ENCODE measurements at regions not wholly inside any gene's neighbourhood (a gene's known extent, or its start where the extent isn't known, plus 50 kb on each side); places are given as distances from the start of the nearest gene placed in this dataset.

DNA sequence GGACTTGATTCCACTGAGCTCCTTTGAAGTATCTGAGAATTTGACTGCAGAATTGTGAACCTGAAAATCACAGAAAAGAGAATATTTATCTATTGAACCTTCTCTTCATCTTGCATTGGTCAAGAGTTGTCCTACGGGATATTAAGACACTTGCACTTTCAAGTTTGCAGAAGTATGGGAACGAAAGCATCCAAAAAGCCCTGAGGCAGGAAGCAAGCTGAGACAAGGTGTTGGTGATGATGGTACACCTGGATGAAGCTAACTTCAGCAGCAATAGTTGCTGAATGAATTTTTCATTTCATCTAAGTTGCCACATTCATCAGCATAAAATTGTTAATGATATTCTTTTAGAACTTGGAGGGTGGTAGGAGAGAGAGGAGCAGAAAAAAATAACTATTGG, 686.6 kb upstream of the ADAMTS5 start:
- Mint-ChIP-seq H3K27ac (no peak overlapping the region), H3K9me3 (no peaks in the 10 kb centered on the region), H3K36me3 (no peaks in the 10 kb centered on the region)
- DNase-seq (ENCODE audit: low spot score in 2 of 2) = no peak
- ATAC-seq = no peak

DNA sequence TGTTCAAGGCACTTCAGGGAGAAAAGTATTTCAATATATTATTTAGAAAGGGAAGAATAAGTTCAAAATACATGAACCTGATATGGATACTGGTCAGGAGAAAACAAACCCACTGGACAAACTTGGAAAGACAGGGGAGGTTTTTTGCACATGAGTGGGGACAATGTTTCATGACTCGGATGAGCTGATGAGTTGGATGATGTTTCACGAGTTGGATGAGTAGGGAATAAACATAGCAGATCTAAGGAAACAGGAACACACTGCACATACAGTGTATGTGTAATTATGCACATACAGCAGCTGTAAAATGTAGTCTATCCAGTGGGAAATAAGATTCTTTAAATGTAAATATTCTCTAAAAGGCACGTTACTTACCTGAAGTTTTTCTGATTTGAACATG, 682.9 kb upstream of the ADAMTS5 start:
- H3K36me3 Mint-ChIP-seq = no peaks in the 10 kb centered on the region
- no peak overlapping the region for H3K27ac Mint-ChIP-seq
- ATAC-seq = no peak
- H3K9me3 Mint-ChIP-seq = no peaks in the 10 kb centered on the region
- DNase-seq (ENCODE audit: low spot score in 2 of 2) = no peak

DNA sequence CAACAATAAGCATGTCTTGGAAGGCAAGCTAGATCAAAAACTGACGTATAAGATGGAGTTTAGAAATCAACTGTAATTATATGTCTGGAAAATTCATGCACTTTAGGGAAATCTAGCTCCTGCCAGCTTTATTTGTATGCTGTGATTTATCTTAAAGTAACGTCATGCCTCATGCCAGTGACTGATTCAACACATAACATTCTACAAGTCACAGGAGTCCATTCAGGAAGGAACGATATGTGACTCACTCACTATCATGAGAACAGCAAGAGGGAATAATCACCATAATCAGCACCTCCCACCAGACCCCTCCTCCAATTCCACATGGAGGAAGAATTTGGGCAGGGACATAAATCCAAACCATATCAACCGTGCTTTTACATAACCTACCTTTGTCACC, 682.4 kb upstream of the ADAMTS5 start:
- Mint-ChIP-seq H3K9me3 (no peaks in the 10 kb centered on the region), H3K36me3 (no peaks in the 10 kb centered on the region), H3K27ac (no peak overlapping the region)
- DNase-seq (ENCODE audit: low spot score in 2 of 2) (no peak), ATAC-seq (no peak)

DNA sequence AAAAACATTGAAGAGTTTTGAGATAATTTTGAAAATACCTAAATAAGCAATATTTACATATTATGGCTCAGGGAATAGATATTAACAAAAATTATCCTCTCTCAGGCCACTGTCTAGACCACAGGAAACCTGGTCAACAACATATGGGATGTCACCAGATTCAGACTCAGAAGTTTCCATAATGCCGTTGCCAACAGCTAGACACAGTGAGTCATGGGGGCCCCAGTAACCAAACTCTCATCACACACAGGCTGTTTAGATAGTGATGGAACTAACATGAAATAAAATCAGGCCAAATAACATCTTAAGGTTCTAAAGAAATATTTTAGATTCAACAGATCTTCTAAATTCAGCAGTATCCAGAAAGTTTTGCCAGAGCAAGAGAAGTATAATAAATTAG, 681.7 kb upstream of the ADAMTS5 start:
- no peak overlapping the region for H3K27ac Mint-ChIP-seq

DNA sequence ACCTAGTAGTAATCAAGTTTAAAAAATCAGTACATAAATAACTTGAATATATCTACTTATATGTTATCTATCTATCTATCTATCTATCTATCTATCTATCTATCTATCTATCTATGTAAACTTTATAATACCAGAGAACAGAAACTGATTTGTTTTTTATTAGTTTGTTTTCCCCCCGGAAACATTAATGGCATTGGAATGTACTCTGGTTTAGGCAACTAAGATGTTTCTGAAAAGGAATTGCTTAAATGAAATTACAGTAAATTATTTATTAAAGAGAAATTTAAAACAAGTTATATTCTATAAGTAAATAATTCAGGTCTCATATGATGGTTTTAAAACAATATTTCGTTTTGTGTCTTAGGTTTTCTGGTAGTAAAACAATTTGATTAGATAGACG, 681.0 kb upstream of the ADAMTS5 start:
- ATAC-seq (no peak), DNase-seq (ENCODE audit: low spot score in 2 of 2) (no peak)
- no peaks in the 10 kb centered on the region for H3K9me3 Mint-ChIP-seq
- no peaks in the 10 kb centered on the region for H3K36me3 Mint-ChIP-seq
- H3K27ac Mint-ChIP-seq = no peak overlapping the region

More for the DNA sequence above, 681.7 kb upstream of the ADAMTS5 start:
- ATAC-seq (no peak), DNase-seq (ENCODE audit: low spot score in 2 of 2) (no peak)
- H3K9me3 Mint-ChIP-seq = no peaks in the 10 kb centered on the region
- no peaks in the 10 kb centered on the region for H3K36me3 Mint-ChIP-seq

DNA sequence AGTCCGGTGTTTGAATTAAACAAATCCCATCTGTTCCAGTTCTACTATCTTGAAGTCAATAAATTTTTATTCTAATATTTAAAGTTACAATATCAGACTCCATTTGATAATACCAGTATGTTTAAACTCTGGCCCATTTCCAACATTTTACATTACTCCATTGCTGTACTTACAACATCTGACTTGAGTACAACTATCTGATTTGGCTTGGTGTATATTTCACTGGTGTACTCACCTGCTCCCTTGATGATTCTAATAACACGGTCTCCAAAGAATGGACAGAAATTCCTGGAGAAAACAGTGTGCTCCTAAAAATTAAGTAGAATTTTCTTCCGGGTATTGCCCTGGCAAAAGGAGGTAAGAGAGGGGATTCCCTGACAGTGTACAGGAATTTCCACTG, 680.5 kb upstream of the ADAMTS5 start:
- no peak overlapping the region for H3K27ac Mint-ChIP-seq
- DNase-seq (ENCODE audit: low spot score in 2 of 2) = no peak
- no peaks in the 10 kb centered on the region for H3K36me3 Mint-ChIP-seq
- no peak for ATAC-seq
- H3K9me3 Mint-ChIP-seq = no peaks in the 10 kb centered on the region

DNA sequence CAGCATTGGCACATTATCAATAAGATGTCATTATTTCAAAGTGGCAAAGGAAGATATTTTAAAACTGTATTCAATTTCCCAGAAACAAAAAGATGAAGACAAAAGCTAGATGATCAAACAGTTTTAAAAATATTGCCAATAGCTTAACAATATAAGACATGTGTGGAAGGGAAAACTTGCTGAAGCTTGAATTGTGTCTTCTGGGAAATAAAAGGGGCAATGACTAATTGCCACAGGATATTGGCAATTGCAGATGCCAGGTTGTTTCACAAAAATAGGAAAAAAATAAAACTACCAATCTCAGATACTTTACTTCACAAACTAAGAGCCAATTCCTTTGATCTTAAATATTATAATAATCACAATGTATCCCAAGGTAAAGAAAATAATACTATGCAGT, 679.8 kb upstream of the ADAMTS5 start:
- no peak for ATAC-seq
- no peak overlapping the region for H3K27ac Mint-ChIP-seq
- no peaks in the 10 kb centered on the region for H3K9me3 Mint-ChIP-seq
- no peaks in the 10 kb centered on the region for H3K36me3 Mint-ChIP-seq
- DNase-seq (ENCODE audit: low spot score in 2 of 2) = no peak

DNA sequence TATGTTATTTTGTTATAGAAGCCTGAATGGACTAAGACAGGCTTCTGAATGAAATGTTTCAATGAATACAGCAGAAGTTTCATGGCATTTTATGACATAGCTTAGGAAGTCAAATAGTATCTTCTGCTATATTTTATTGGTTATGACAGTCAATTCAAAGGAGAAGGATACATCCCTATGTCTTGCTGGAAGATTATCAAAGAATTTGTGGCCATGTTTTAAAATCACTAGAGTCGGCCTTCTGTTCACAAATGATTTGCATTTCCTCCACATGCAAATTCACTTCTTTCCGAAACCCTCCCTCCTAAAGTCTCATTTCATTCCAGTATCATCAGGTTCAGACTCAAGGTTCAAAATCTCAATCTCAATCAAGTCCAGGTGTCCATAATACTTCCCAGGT, 679.2 kb upstream of the ADAMTS5 start:
- H3K9me3 Mint-ChIP-seq = no peaks in the 10 kb centered on the region
- DNase-seq (ENCODE audit: low spot score in 2 of 2) (no peak), ATAC-seq (no peak)
- no peak overlapping the region for H3K27ac Mint-ChIP-seq
- H3K36me3 Mint-ChIP-seq = no peaks in the 10 kb centered on the region

DNA sequence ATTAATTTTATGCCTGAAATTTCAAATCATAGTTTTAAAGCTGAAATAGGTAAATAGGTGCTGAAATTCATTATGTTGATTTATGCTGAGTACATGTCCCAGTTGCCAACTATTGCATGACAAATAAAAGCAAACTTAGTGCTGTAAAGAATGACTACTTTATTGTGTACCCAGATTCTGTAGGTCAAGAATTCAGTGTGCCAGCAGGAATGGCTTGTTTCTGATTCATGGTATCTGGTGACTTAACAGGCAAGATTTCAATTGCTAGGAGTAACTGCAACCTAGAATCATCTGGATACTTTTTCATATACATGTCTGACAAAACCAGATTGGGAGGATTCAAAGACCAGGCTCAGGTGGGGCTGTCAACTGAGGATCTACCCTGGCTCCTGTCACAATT, 678.4 kb upstream of the ADAMTS5 start:
- H3K27ac Mint-ChIP-seq = no peak overlapping the region
- H3K9me3 Mint-ChIP-seq = no peaks in the 10 kb centered on the region
- no peaks in the 10 kb centered on the region for H3K36me3 Mint-ChIP-seq
- DNase-seq (ENCODE audit: low spot score in 2 of 2) (no peak), ATAC-seq (no peak)

DNA sequence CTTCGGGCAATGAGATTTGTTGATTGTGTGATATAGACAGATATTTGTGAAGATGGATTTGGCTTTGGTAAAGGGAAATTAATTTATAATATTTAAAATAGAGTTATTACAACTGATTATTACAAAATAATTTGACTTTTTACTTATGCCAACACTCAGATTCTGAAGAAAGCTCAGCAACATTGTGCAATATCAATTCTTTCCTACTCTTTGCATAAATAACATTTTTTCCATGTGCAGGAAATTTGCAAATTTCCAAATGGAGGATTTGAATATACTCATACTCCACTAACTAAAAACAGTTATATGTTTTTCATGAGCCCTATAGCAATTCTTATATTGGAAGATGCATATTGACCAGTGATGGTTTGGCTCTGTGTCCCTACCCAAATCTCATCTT, 676.4 kb upstream of the ADAMTS5 start:
- Mint-ChIP-seq H3K9me3 (no peaks in the 10 kb centered on the region), H3K27ac (no peak overlapping the region), H3K36me3 (no peaks in the 10 kb centered on the region)
- ATAC-seq = no peak
- no peak for DNase-seq (ENCODE audit: low spot score in 2 of 2)

DNA sequence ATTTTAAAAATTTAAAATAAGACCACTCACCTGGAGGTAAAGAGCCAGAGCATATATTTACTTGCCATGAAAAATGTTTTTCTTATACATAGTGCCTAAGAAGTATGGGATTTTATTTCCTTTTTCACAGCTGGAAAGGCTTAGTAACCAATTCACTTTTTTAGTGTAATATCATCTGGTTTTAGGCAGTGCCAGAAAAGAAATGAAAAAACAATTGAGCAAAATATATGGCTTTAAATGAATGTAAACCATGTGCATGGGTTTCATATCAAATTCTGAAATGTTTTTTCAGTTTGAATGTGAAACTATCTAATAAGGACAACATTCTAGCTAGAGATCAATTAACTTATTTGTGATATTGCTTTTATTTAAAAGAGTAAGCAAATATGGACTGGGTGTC, 672.4 kb upstream of the ADAMTS5 start:
- peaks cover 0 to 5% of the 10 kb centered on the region in 2 donors for H3K36me3 Mint-ChIP-seq
- H3K27ac Mint-ChIP-seq = no peak overlapping the region
- ATAC-seq (no peak), DNase-seq (ENCODE audit: low spot score in 2 of 2) (no peak)
- peaks cover 14 to 15% of the 10 kb centered on the region in 2 donors for H3K9me3 Mint-ChIP-seq

DNA sequence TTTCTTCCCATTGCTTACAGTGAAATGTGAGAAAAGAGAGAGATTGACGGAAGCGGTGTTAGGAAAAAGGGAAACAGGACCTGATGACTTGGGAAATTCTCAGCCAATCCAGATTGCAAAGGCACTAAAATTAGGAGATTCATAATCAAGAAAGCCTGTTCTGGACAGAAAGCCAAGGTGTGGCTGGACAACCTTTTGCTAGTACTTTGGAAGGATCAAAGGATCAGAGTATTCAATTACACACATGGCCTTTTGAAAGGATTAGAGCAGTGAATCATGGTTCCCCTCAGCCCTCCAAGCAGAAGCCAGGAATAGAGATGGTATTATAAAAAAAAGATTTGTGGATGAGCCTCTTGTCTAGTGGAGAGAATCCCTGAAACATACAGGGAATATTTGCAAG, 669.8 kb upstream of the ADAMTS5 start:
- no peak overlapping the region for H3K27ac Mint-ChIP-seq
- no peak for ATAC-seq

DNA sequence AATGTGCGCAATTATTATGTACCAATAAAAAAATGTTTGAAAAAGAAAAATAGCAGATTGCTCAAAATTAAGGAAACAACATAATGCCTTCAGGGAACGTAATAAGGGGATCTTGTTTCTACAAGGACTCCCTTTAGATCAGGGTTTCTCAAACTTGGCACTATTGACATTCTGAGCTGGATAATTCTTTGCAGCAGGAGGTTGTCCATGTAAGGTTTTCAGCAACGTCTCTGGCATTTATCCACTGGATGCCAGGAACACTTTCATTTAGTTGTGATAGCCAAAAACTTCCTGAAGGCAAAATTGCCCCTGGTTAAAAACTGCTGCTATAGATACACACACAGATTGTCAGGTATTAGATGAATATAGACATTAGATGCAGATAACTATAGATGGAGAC, 666.7 kb upstream of the ADAMTS5 start:
- ATAC-seq (no peak), DNase-seq (ENCODE audit: low spot score in 2 of 2) (no peak)
- peaks cover 14 to 18% of the 10 kb centered on the region in 2 donors for H3K9me3 Mint-ChIP-seq
- peaks cover 0 to 5% of the 10 kb centered on the region in 2 donors for H3K36me3 Mint-ChIP-seq
- H3K27ac Mint-ChIP-seq = no peak overlapping the region

More for the DNA sequence above, 669.8 kb upstream of the ADAMTS5 start:
- Mint-ChIP-seq H3K36me3 (peaks cover 0 to 5% of the 10 kb centered on the region in 2 donors), H3K9me3 (peaks cover 14 to 18% of the 10 kb centered on the region in 2 donors)
- no peak for DNase-seq (ENCODE audit: low spot score in 2 of 2)

DNA sequence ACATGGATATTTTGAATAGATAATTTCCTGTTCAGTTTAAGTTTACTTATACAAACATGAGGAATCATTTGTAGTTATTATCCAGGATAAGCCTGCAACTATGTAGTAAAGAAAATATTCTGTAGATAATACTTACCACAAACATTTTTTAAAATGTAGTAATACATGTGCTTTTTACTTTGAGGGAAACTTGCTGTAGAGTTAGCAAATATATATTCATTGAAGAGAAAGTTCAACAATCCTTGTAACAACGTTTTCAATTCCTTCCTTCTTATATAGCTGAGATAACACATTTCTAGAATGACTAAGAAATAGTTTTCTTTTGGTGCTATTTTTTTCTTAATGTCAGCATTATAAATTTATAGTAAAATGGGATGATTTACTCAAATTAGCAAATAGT, 664.6 kb upstream of the ADAMTS5 start:
- Mint-ChIP-seq H3K9me3 (peaks cover 11% of the 10 kb centered on the region in 2 donors), H3K27ac (no peak overlapping the region), H3K36me3 (no peaks in the 10 kb centered on the region)
- DNase-seq (ENCODE audit: low spot score in 2 of 2) = no peak
- no peak for ATAC-seq

DNA sequence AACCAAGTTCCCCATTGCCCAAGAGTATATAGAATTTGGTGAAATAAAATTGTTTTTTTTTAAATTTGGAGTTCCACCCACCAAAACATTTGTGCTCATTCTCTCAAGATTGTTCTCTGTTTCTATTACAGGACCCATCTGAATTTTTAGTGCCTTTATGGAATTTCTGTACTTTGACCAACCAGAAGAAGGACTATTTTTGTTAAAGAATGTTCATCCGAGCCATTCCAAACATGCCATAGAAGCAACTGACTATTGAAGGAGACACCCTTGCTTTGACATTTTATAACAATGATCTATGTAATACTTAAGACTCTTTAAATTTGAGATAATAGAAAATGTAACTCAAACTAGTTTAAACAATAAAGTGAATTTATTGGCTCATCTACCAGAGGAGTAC, 655.7 kb upstream of the ADAMTS5 start:
- no peak for ATAC-seq
- Mint-ChIP-seq H3K27ac (no peak overlapping the region), H3K9me3 (peaks cover 5 to 14% of the 10 kb centered on the region in 2 donors), H3K36me3 (no peaks in the 10 kb centered on the region)
- DNase-seq (ENCODE audit: low spot score in 2 of 2) = no peak

DNA sequence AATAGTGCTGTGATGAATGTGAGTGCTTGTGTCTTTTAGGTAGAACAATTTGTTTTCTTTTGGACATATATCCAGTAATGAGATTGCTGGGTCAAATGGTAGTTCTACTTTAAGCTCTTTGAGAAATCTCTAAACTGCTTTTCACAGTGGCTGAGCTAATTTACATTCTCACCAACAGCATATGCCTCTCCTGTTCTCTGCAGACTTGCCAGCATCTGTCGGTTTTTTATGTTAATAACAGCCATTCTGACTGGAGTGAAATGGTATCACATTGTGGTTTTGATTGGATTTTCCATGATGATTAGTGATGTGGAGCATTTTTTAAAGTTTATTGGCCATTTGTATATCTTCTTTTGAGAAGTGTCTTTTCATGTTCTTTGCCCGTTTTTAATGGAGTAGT, 647.3 kb upstream of the ADAMTS5 start:
- ATAC-seq (no peak), DNase-seq (ENCODE audit: low spot score in 2 of 2) (no peak)
- H3K9me3 Mint-ChIP-seq = peaks cover 13 to 17% of the 10 kb centered on the region in 2 donors
- H3K27ac Mint-ChIP-seq = no peak overlapping the region
- no peaks in the 10 kb centered on the region for H3K36me3 Mint-ChIP-seq

DNA sequence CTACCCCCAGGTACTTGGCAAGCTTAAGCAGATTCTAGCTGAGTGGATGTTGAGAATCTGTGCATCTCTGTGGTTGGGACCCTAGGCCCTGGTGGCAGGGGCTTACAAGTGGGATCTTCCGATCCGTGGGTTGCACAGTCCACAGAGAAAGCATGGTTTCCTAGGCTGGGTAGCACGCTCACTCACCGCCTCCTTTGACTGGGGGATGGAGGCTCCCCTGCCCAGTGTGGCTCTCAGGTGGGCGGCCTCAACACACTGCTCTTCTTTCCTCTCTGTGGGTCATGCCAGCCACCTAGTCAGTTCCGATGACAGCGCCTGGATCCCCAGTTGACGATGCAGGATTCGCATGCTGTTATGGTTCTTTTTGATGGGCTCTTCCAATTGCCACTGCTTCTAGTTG, 639.5 kb upstream of the ADAMTS5 start:
- DNase-seq (ENCODE audit: low spot score in 2 of 2) (no peak), ATAC-seq (no peak)
- Mint-ChIP-seq H3K9me3 (peaks cover 13 to 24% of the 10 kb centered on the region in 2 donors), H3K27ac (no peak overlapping the region), H3K36me3 (no peaks in the 10 kb centered on the region)

DNA sequence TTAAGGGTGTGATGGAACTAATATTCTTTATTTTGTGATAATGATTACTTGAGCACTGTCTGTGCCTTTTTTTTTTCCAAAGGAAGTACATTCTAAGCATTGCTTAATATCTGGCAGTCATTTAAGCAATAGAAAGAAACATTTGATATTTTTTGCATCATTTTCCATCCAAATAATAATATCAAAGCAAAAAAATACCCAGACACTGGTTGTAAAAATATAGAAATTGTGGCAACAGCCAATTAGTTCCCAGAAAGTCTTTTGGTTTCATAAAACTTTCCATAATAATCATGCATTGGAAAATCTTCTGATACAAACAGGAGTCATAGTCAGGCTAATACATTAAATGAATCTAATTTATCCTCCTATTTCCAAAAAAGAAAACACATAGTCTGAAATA, 629.3 kb upstream of the ADAMTS5 start:
- H3K9me3 Mint-ChIP-seq = peaks cover 5 to 18% of the 10 kb centered on the region in 2 donors
- no peak for ATAC-seq
- no peaks in the 10 kb centered on the region for H3K36me3 Mint-ChIP-seq
- no peak for DNase-seq (ENCODE audit: low spot score in 2 of 2)
- no peak overlapping the region for H3K27ac Mint-ChIP-seq

DNA sequence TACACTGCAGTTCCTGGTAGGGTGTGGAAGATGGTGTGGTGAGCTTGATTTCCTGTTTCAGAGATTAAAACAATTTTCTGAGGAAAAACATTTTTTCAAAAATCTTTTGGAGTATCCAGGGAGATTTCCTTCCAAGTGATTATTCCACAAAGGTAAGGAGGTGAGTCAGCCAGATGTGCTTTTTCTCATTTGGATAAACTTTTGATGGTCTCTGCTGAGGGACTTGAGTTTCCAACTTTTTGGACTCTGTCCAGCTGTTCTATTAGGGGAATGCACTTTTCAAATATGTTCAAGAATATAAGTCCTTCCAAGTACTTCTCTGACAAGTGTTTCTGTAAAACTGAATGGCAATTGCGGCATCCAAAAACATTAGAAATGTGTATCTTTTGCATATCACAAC, 628.8 kb upstream of the ADAMTS5 start:
- peaks cover 5 to 18% of the 10 kb centered on the region in 2 donors for H3K9me3 Mint-ChIP-seq
- DNase-seq (ENCODE audit: low spot score in 2 of 2) (no peak), ATAC-seq (no peak)
- no peak overlapping the region for H3K27ac Mint-ChIP-seq
- no peaks in the 10 kb centered on the region for H3K36me3 Mint-ChIP-seq

All from activated naive CD4-positive, alpha-beta T cell treated with anti-CD3 and anti-CD28 coated beads, Interleukin-2, amount 50 U/mL, for 72 hours (primary cell).